ENCODE measurements at regions not wholly inside any gene's neighbourhood (a gene's known extent, or its start where the extent isn't known, plus 50 kb on each side); places are given as distances from the start of the nearest gene placed in this dataset.

- Histone ChIP-seq H3K9ac (replicated peaks in 1 of 4; ENCODE audit: extremely low read depth in 1 of 4, low read depth in 3 of 4, low read length in 3 of 4) (no peak overlapping the region), H3K4ac (replicated peaks; ENCODE audit: insufficient read length, low read depth, low read length) (no peak overlapping the region), H3K9me3 (ENCODE audit: insufficient read depth in 2 of 2, low read depth in 1 of 2, low read length in 1 of 2) (no peaks in the 10 kb centered on the region), H3K4me2 (ENCODE audit: insufficient read depth in 1 of 2, low read depth in 2 of 2, low read length in 2 of 2) (no peak overlapping the region), H3K14ac (ENCODE audit: insufficient read length) (no peak overlapping the region), H2AK5ac (ENCODE audit: low read depth, low read length) (no peak overlapping the region), H3K79me1 (ENCODE audit: low read depth, low read length) (no peaks in the 10 kb centered on the region), H3K23ac (ENCODE audit: insufficient read length) (no peak overlapping the region), H2AFZ (ENCODE audit: low read length) (no peak overlapping the region), H4K5ac (ENCODE audit: insufficient read length, low read depth, low read length) (no peak overlapping the region), H4K20me1 (replicated peaks in 1 of 2; ENCODE audit: control insufficient read depth in 1 of 2, insufficient read depth in 2 of 2, low read length in 2 of 2) (no peaks in the 10 kb centered on the region), H3K18ac (ENCODE audit: extremely low read depth, low read length) (no peak overlapping the region), H3K56ac (replicated peaks; ENCODE audit: insufficient read length, low read depth, low read length) (no peak overlapping the region), H2BK5ac (ENCODE audit: low read depth, low read length) (no peak overlapping the region), H3K27ac (ENCODE audit: low read depth, low read length) (no peak overlapping the region), H2BK120ac (replicated peaks; ENCODE audit: low read depth, low read length) (no peak overlapping the region), H4K8ac (ENCODE audit: extremely low read depth, insufficient read depth, low read length) (no peak overlapping the region), H4K91ac (replicated peaks; ENCODE audit: insufficient read length, low read length) (no peak overlapping the region), H3K36me3 (ENCODE audit: control insufficient read depth in 2 of 4, insufficient read depth in 4 of 4, low read length in 3 of 4) (no peaks in the 10 kb centered on the region), H2BK12ac (ENCODE audit: low read depth, low read length) (no peak overlapping the region), H3K4me1 (replicated peaks in 1 of 4; ENCODE audit: control insufficient read depth in 3 of 4, insufficient read depth in 4 of 4, low read length in 3 of 4) (no peaks in the 10 kb centered on the region), H2BK20ac (ENCODE audit: low read length) (no peak overlapping the region), H3K79me2 (ENCODE audit: control insufficient read depth in 1 of 2, insufficient read depth in 2 of 2, low read length in 2 of 2) (no peaks in the 10 kb centered on the region), H3K23me2 (ENCODE audit: low read depth, low read length) (no peaks in the 10 kb centered on the region), H3K27me3 (replicated peaks in 1 of 4; ENCODE audit: control insufficient read depth in 3 of 4, extremely low read depth in 1 of 4, insufficient read depth in 3 of 4, low read length in 3 of 4) (no peaks in the 10 kb centered on the region), H2BK15ac (ENCODE audit: low read length) (no peak overlapping the region), H3K4me3 (ENCODE audit: extremely low read depth in 1 of 4, insufficient read depth in 2 of 4, low read depth in 3 of 4, low read length in 4 of 4) (no peak overlapping the region)
- ChIA-PET POLR2A (ENCODE audit: partially characterized antibody) (no interaction called here), CTCF (ENCODE audit: partially characterized antibody) (interaction anchor here (1.1 kb wide), 1 partner anchor 21 kb away, joined by 3 read pairs; no protein-coding TSS in a partner anchor)
- FAIRE-seq: no peak
- DNase-seq (ENCODE audit: low read depth in 1 of 2, low spot score in 2 of 2): no peak
- WGBS, 2 experiments (ENCODE audit: extremely low coverage in 1 of 2, insufficient coverage in 1 of 2, insufficient read length in 1 of 2, insufficient replicate concordance in 2 of 2, low coverage in 1 of 2, low lambda C conversion rate in 2 of 2, missing lambda C conversion rate in 1 of 2): 92% methylated on average over 2 of the region's 2 CpGs; no CpG with 5 or more reads in 1 of the 2 experiments
- no peak for TF ChIP-seq RNF2 (IDR thresholded peaks at IDR 0.05; ENCODE audit: borderline replicate concordance, low read depth, low read length, missing control alignments, poor library complexity, severe bottlenecking)
- TF ChIP-seq PHF8 (conservative IDR thresholded peaks at IDR 0.05; ENCODE audit: low read depth, low read length): no peak
- TF ChIP-seq CTBP2 (IDR thresholded peaks at IDR 0.05; ENCODE audit: borderline replicate concordance, insufficient read depth, insufficient read length, low read length): no peak
- TF ChIP-seq JUND (IDR thresholded peaks at IDR 0.05; ENCODE audit: low read length): no peak
- no peak for TF ChIP-seq SUZ12 (IDR thresholded peaks at IDR 0.05; ENCODE audit: low read length)
- no peak for TF ChIP-seq POU5F1 (IDR thresholded peaks at IDR 0.05; ENCODE audit: low read depth, low read length)
- no peak for TF ChIP-seq FOSL1 (IDR thresholded peaks at IDR 0.05; ENCODE audit: insufficient read depth, low read depth, low read length)
- TF ChIP-seq EP300 (IDR thresholded peaks at IDR 0.05; ENCODE audit: borderline replicate concordance in 1 of 2, low read depth in 2 of 2, low read length in 2 of 2): no peak
- no peak for TF ChIP-seq BACH1 (IDR thresholded peaks at IDR 0.05; ENCODE audit: low read length)
- no peak for TF ChIP-seq RXRA (IDR thresholded peaks at IDR 0.05; ENCODE audit: insufficient read depth, low read depth, low read length)
- TF ChIP-seq CBX8 (IDR thresholded peaks at IDR 0.05; ENCODE audit: borderline replicate concordance, low read depth, low read length): no peak
- TF ChIP-seq YY1 (IDR thresholded peaks at IDR 0.05; ENCODE audit: low read depth, low read length): no peak
- TF ChIP-seq ATF2 (IDR thresholded peaks at IDR 0.05; ENCODE audit: low read length): no peak
Measured at GRCh38 chr12:60020068-60020467, 424.2 kb downstream of the SLC16A7 start.
